GM23338 (cell line): ENCODE measurements at regions not wholly inside any gene's neighbourhood (a gene's known extent, or its start where the extent isn't known, plus 50 kb on each side); places are given as distances from the start of the nearest gene placed in this dataset.

Experiments
- ATAC-seq: fragments of 200-7000 bp; cut with Tn5 transposase; 3 replicates; pipeline ENCODE4 v1.9.1; 2020
- DNase-seq: peaks from one replicate; pipeline ENCODE4 v3.0.0-alpha.2; 2015; ENCODE audit warnings: low spot score
- H2AFZ ChIP-seq: fragments of 200-600 bp; sonication (generic); 2 replicates; pipeline ENCODE4 v1.8.0; 2016; ENCODE audit warnings: antibody characterized with exemption, mild to moderate bottlenecking, moderate library complexity
- H3F3A ChIP-seq: fragments of 200-600 bp; sonication (generic); replicated peaks from 2 replicates; pipeline ENCODE4 v1.8.0; 2017; ENCODE audit warnings: antibody characterized with exemption, mixed run types, low read depth
- H3K27ac ChIP-seq: fragments of 200-600 bp; sonication (generic); 2 replicates; pipeline ENCODE4 v1.6.1; 2016; ENCODE audit warnings: low read depth
- H3K27me3 ChIP-seq: fragments of 200-600 bp; sonication (generic); 2 replicates; pipeline ENCODE4 v1.8.0; 2016; ENCODE audit warnings: mild to moderate bottlenecking, mixed run types, moderate library complexity; ENCODE audit not compliant: insufficient read depth
- H3K36me3 ChIP-seq: fragments of 200-600 bp; sonication (generic); 2 replicates; pipeline ENCODE4 v1.8.0; 2016; ENCODE audit warnings: mild to moderate bottlenecking; ENCODE audit not compliant: insufficient read depth
- H3K4me1 ChIP-seq: fragments of 200-600 bp; sonication (generic); 2 replicates; pipeline ENCODE4 v1.8.0; 2016; ENCODE audit warnings: mild to moderate bottlenecking, moderate library complexity; ENCODE audit not compliant: insufficient read depth
- H3K4me2 ChIP-seq: fragments of 200-600 bp; sonication (generic); 2 replicates; pipeline ENCODE4 v1.7.1; 2017; ENCODE audit warnings: mixed run types
- H3K4me3 ChIP-seq: fragments of 200-600 bp; sonication (generic); 2 replicates; pipeline ENCODE4 v1.6.1; 2016; ENCODE audit warnings: mixed run types
- H3K79me2 ChIP-seq: fragments of 200-600 bp; sonication (generic); replicated peaks from 2 replicates; pipeline ENCODE4 v1.8.0; 2017; ENCODE audit warnings: mild to moderate bottlenecking; ENCODE audit not compliant: insufficient read depth
- H3K9me2 ChIP-seq: fragments of 200-600 bp; sonication (generic); 2 replicates; pipeline ENCODE4 v1.8.0; 2017; ENCODE audit not compliant: insufficient read depth
- H4K20me1 ChIP-seq: fragments of 200-600 bp; sonication (generic); replicated peaks from 2 replicates; pipeline ENCODE4 v1.8.0; 2017; ENCODE audit warnings: mild to moderate bottlenecking; ENCODE audit not compliant: insufficient read depth
- H3K27ac Mint-ChIP-seq: 2 replicates; pipeline ENCODE4 v1.8.0; 2020; ENCODE audit warnings: inconsistent platforms, mild to moderate bottlenecking, moderate library complexity, mixed read lengths
- H3K27me3 Mint-ChIP-seq: 3 replicates; pipeline ENCODE4 v1.8.0; 2022; ENCODE audit warnings: low read depth, mild to moderate bottlenecking, moderate library complexity, mixed read lengths, inconsistent platforms; ENCODE audit not compliant: insufficient read depth, poor library complexity
- H3K36me3 Mint-ChIP-seq: 3 replicates; pipeline ENCODE4 v1.8.0; 2021; ENCODE audit warnings: low read depth, mild to moderate bottlenecking, inconsistent platforms, moderate library complexity, mixed read lengths
- H3K4me1 Mint-ChIP-seq: 3 replicates; pipeline ENCODE4 v1.8.0; 2020; ENCODE audit warnings: mild to moderate bottlenecking, inconsistent platforms, mixed read lengths
- H3K4me3 Mint-ChIP-seq: 3 replicates; pipeline ENCODE4 v1.8.0; 2021; ENCODE audit warnings: moderate library complexity, mild to moderate bottlenecking, inconsistent platforms, mixed read lengths
- H3K9me3 Mint-ChIP-seq: 3 replicates; pipeline ENCODE4 v1.8.0; 2020; ENCODE audit warnings: moderate library complexity, mild to moderate bottlenecking, inconsistent platforms, mixed read lengths
- CREB1 ChIP-seq: fragments of 250-450 bp; sonication (Bioruptor Pico); IDR thresholded peaks from 2 replicates; pipeline ENCODE4 v1.5.0; 2020; ENCODE audit warnings: low read depth, mild to moderate bottlenecking, moderate library complexity
- CTCF ChIP-seq, 2 experiments: fragments of 200-600 bp in 1 of 2; sonication (generic) in 1 of 2; conservative IDR thresholded peaks; 2 replicates each; pipeline versions ENCODE4 v1.5.1 to v1.6.1; 2016 to 2017; ENCODE audit warnings: antibody characterized with exemption in 2 of 2, low read depth in 2 of 2, mild to moderate bottlenecking in 2 of 2, moderate library complexity in 1 of 2
- ETS1 ChIP-seq: IDR thresholded peaks from 2 replicates; pipeline ENCODE4 v1.6.1; 2016; ENCODE audit warnings: antibody characterized with exemption
- EZH2phosphoT487 ChIP-seq: fragments of 200-600 bp; sonication (generic); IDR thresholded peaks from one replicate; pipeline ENCODE4 v1.8.1; 2018; ENCODE audit warnings: antibody characterized with exemption; ENCODE audit not compliant: unreplicated experiment
- JUNB ChIP-seq: IDR thresholded peaks from one replicate; pipeline ENCODE4 v1.6.1; 2016; ENCODE audit warnings: antibody characterized with exemption; ENCODE audit not compliant: unreplicated experiment
- NANOG ChIP-seq: IDR thresholded peaks from 2 replicates; pipeline ENCODE4 v1.6.1; 2016; ENCODE audit warnings: antibody characterized with exemption, borderline replicate concordance
- POLR2AphosphoS5 ChIP-seq: IDR thresholded peaks from 2 replicates; pipeline ENCODE4 v1.6.1; 2016; ENCODE audit warnings: antibody characterized with exemption, low read depth
- REST ChIP-seq: IDR thresholded peaks from one replicate; pipeline ENCODE4 v1.6.1; 2018; ENCODE audit warnings: antibody characterized with exemption; ENCODE audit not compliant: unreplicated experiment
- STAT1 ChIP-seq: IDR thresholded peaks from one replicate; pipeline ENCODE4 v1.6.1; 2016; ENCODE audit warnings: antibody characterized with exemption; ENCODE audit not compliant: unreplicated experiment
- ZNF114 ChIP-seq: fragments of 250-450 bp; sonication (Bioruptor Pico); IDR thresholded peaks from 2 replicates; pipeline ENCODE4 v1.5.0; 2020; ENCODE audit warnings: mild to moderate bottlenecking, moderate library complexity
- ZNF331 ChIP-seq: fragments of 250-450 bp; sonication (Bioruptor Pico); IDR thresholded peaks from 2 replicates; pipeline ENCODE4 v1.5.0; 2020; ENCODE audit warnings: low read depth, mild to moderate bottlenecking, moderate library complexity

GRCh38 chr12:41897593-41897992, 247.1 kb downstream of the GXYLT1 start:
- H3F3A ChIP-seq: no peaks in the 10 kb centered on the region
- Mint-ChIP-seq H3K27me3 (no peaks in the 10 kb centered on the region), H3K4me3 (no peak overlapping the region), H3K4me1 (no peaks in the 10 kb centered on the region), H3K9me3 (no peaks in the 10 kb centered on the region; the same call in 1 of the 3 replicates), H3K27ac (no peak overlapping the region), H3K36me3 (no peaks in the 10 kb centered on the region)
- TF ChIP-seq JUNB (no peak), POLR2AphosphoS5 (no peak)
- no peaks in the 10 kb centered on the region for H3K27me3 ChIP-seq
- no peak overlapping the region for H3K27ac ChIP-seq
- H3K79me2 ChIP-seq: no peaks in the 10 kb centered on the region
- no peaks in the 10 kb centered on the region for H4K20me1 ChIP-seq
- no peak overlapping the region for H3K4me2 ChIP-seq
- ATAC-seq (no peak), DNase-seq (no peak)
- H2AFZ ChIP-seq: no peak overlapping the region
- no peak overlapping the region for H3K4me3 ChIP-seq
- no peaks in the 10 kb centered on the region for H3K4me1 ChIP-seq
- 0 out of 2 replicates have a peak, but pooled peaks cover 9% of the 10 kb centered on the region for H3K9me2 ChIP-seq
- no peaks in the 10 kb centered on the region for H3K36me3 ChIP-seq

GRCh38 chr12:41893491-41893890, 251.2 kb downstream of the GXYLT1 start:
- no peak overlapping the region for H2AFZ ChIP-seq
- Mint-ChIP-seq H3K36me3 (no peaks in the 10 kb centered on the region), H3K9me3 (no peaks in the 10 kb centered on the region; the same call in 1 of the 3 replicates), H3K27me3 (no peaks in the 10 kb centered on the region), H3K4me1 (no peaks in the 10 kb centered on the region), H3K4me3 (no peak overlapping the region), H3K27ac (no peak overlapping the region)
- H3F3A ChIP-seq: no peaks in the 10 kb centered on the region
- H3K4me1 ChIP-seq: no peaks in the 10 kb centered on the region
- DNase-seq: no peak
- TF ChIP-seq ZNF331: no peak
- no peak for TF ChIP-seq ETS1
- TF ChIP-seq JUNB: no peak
- TF ChIP-seq STAT1: no peak
- TF ChIP-seq NANOG: no peak
- no peaks in the 10 kb centered on the region for H3K79me2 ChIP-seq
- H3K27ac ChIP-seq: no peak overlapping the region
- 0 out of 2 replicates have a peak, but pooled peaks cover 2% of the 10 kb centered on the region for H3K9me2 ChIP-seq
- no peak overlapping the region for H3K4me3 ChIP-seq
- no peak for ATAC-seq
- no peaks in the 10 kb centered on the region; the same call in 1 of the 2 replicates for H4K20me1 ChIP-seq
- no peaks in the 10 kb centered on the region for H3K36me3 ChIP-seq
- H3K27me3 ChIP-seq: no peaks in the 10 kb centered on the region
- no peak overlapping the region for H3K4me2 ChIP-seq

- no peaks in the 10 kb centered on the region; the same call in 1 of the 2 replicates for H4K20me1 ChIP-seq
- H3K4me1 ChIP-seq: no peaks in the 10 kb centered on the region
- ATAC-seq (no peak), DNase-seq (no peak)
- H3K27me3 ChIP-seq: no peaks in the 10 kb centered on the region
- no peaks in the 10 kb centered on the region for H3K27me3 Mint-ChIP-seq
- H3K27ac ChIP-seq: no peak overlapping the region
- H2AFZ ChIP-seq: no peak overlapping the region
- no peaks in the 10 kb centered on the region for H3K9me2 ChIP-seq
- H3K79me2 ChIP-seq: no peaks in the 10 kb centered on the region
- no peaks in the 10 kb centered on the region for H3K4me1 Mint-ChIP-seq
- H3K27ac Mint-ChIP-seq: no peak overlapping the region
- H3K9me3 Mint-ChIP-seq: no peaks in the 10 kb centered on the region
- H3K36me3 ChIP-seq: no peaks in the 10 kb centered on the region
- H3F3A ChIP-seq: no peaks in the 10 kb centered on the region
- H3K4me2 ChIP-seq: no peak overlapping the region
- no peak overlapping the region for H3K4me3 Mint-ChIP-seq
- H3K36me3 Mint-ChIP-seq: no peaks in the 10 kb centered on the region
- no peak overlapping the region for H3K4me3 ChIP-seq
- TF ChIP-seq JUNB (no peak), STAT1 (no peak), ZNF331 (no peak), ZNF114 (CRISPR knock-in tag) (no peak), ETS1 (no peak), CREB1 (CRISPR knock-in tag) (no peak), NANOG (no peak), REST (no peak), EZH2phosphoT487 (no peak), CTCF (conservative IDR thresholded peaks at IDR 0.05; ENCODE audit: low read depth in 2 of 2) (no peak)
Observed at GRCh38 chr12:41892302-41892701, 252.4 kb downstream of the GXYLT1 start.
